ENCODE measurements at regions not wholly inside any gene's neighbourhood (a gene's known extent, or its start where the extent isn't known, plus 50 kb on each side); places are given as distances from the start of the nearest gene placed in this dataset.

DNA sequence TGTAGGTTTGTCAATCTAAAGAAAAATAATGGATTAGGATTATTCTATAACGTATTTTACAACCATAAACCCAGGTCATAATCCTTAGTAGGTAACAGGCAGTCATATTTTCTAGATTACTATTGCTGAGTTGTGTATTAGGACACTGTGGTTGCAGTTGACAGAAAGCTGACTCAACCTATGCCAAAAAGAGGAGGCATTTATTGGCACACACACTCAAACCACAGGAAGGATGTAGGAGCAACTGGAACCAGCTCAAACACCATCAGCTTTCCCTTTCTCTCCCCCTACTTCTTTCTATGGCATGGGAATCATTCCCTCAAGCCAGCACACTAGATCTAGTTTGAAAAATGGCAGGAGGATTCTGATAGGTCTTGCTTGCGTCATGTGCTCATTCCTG is 136.4 kb upstream of the FAM9C start:
- no peak for TF ChIP-seq ZNF560 (tag by site-specific recombination; IDR thresholded peaks at IDR 0.05; ENCODE audit: borderline replicate concordance)
- TF ChIP-seq, protein P1, sequence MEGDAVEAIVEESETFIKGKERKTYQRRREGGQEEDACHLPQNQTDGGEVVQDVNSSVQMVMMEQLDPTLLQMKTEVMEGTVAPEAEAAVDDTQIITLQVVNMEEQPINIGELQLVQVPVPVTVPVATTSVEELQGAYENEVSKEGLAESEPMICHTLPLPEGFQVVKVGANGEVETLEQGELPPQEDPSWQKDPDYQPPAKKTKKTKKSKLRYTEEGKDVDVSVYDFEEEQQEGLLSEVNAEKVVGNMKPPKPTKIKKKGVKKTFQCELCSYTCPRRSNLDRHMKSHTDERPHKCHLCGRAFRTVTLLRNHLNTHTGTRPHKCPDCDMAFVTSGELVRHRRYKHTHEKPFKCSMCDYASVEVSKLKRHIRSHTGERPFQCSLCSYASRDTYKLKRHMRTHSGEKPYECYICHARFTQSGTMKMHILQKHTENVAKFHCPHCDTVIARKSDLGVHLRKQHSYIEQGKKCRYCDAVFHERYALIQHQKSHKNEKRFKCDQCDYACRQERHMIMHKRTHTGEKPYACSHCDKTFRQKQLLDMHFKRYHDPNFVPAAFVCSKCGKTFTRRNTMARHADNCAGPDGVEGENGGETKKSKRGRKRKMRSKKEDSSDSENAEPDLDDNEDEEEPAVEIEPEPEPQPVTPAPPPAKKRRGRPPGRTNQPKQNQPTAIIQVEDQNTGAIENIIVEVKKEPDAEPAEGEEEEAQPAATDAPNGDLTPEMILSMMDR (tag by site-specific recombination; IDR thresholded peaks at IDR 0.05) = no peak
- TF ChIP-seq, protein P2, sequence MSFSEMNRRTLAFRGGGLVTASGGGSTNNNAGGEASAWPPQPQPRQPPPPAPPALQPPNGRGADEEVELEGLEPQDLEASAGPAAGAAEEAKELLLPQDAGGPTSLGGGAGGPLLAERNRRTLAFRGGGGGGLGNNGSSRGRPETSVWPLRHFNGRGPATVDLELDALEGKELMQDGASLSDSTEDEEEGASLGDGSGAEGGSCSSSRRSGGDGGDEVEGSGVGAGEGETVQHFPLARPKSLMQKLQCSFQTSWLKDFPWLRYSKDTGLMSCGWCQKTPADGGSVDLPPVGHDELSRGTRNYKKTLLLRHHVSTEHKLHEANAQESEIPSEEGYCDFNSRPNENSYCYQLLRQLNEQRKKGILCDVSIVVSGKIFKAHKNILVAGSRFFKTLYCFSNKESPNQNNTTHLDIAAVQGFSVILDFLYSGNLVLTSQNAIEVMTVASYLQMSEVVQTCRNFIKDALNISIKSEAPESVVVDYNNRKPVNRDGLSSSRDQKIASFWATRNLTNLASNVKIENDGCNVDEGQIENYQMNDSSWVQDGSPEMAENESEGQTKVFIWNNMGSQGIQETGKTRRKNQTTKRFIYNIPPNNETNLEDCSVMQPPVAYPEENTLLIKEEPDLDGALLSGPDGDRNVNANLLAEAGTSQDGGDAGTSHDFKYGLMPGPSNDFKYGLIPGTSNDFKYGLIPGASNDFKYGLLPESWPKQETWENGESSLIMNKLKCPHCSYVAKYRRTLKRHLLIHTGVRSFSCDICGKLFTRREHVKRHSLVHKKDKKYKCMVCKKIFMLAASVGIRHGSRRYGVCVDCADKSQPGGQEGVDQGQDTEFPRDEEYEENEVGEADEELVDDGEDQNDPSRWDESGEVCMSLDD (tag by site-specific recombination; IDR thresholded peaks at IDR 0.05) = no peak
- TF ChIP-seq, protein P3, sequence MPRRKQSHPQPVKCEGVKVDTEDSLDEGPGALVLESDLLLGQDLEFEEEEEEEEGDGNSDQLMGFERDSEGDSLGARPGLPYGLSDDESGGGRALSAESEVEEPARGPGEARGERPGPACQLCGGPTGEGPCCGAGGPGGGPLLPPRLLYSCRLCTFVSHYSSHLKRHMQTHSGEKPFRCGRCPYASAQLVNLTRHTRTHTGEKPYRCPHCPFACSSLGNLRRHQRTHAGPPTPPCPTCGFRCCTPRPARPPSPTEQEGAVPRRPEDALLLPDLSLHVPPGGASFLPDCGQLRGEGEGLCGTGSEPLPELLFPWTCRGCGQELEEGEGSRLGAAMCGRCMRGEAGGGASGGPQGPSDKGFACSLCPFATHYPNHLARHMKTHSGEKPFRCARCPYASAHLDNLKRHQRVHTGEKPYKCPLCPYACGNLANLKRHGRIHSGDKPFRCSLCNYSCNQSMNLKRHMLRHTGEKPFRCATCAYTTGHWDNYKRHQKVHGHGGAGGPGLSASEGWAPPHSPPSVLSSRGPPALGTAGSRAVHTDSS (tag by site-specific recombination; IDR thresholded peaks at IDR 0.05) = no peak
